GM21619 (cell line): ENCODE measurements at regions not wholly inside any gene's neighbourhood (a gene's known extent, or its start where the extent isn't known, plus 50 kb on each side); places are given as distances from the start of the nearest gene placed in this dataset.
A peak's percentile ranks its signal among the peaks of the same experiment; 100 is the strongest.
"Not testable (repeated sequence)": the region's sequence is repeated elsewhere in the genome, so short reads cannot be mapped to it uniquely, and the experiment has no call there.

Source experiments
- ATAC-seq: cut with Tn5 transposase; IDR thresholded peaks from one replicate; pipeline ENCODE4 v1.9.1; 2021; ENCODE audit not compliant: unreplicated experiment

DNA sequence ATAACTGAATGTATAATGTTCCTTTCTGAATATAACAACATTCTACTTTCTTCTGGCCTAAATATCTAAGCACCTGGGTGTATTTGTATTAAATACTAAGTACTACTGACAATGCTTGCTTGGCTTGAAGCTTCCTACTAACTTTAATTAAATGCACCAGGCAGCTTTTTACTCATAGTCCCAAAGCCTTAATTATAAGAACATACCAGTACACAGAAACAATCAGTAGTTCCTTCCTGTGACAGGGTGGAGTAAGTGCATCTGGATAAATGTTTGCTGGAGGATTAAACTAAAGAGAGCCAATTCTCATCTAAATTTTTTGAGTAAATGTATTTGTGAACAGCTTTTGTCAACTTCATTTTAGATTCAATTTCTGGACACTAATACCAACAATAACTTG is 558.6 kb upstream of the SEMA6A start:
- no peak for ATAC-seq

DNA sequence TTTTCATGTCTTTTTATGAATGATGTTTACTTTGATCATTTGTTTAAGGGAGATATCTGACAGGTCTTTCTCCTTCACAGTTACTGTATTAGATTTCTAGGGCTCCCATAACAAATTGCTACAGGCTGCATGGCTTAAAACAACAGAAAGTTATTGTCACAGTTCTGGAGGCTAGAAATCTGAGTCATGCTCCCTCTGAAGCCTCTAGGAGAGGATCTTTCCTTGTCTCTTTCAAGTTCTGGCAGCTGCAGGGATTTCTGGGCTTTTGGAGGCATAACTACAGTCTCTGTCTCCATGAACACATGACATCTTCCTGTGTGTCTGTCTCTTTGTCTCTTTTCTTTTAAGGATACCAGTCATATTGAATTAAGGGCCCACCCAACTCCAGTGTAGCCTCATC is 557.3 kb upstream of the SEMA6A start:
- no peak for ATAC-seq

GRCh38 chr5:117131048-117131679 is 556.5 kb upstream of the SEMA6A start:
- ATAC-seq = peak; percentile 91

DNA sequence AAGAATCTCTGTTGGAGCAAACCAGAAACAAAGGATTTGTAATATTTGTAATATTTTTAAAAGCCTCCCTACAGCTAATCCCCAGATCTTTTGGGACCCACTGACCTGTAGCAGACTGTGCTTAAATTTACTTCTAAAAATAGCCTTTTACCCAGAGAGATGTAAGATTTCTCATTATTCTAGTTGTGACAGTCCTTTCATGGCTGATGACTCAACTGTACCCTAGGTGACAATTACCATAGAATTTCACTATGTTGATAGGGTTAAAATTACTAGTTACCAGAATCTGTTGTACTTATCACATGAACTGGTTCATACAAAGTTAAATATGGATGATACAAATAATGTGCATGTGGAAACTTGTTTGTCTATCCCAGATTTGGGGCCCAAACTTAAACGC is 543.9 kb upstream of the SEMA6A start:
- ATAC-seq = no peak

DNA sequence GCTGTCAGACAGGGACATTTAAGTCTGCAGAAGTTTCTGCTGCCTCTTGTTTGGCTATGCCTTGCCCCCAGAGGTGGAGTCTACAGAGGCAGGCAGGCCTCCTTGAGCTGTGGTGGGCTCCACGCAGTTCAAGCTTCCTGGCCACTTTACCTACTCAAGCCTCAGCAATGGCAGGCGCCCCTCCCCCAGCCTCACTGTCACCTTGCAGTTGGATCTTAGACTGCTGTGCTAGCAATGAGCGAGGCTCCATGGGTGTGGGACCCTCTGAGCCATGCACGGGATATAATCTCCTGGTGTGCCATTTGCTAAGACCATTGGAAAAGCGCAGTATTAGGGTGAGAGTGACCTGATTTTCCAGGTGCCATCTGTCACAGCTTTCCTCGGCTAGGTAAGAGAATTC is 542.7 kb upstream of the SEMA6A start:
- ATAC-seq = not testable (repeated sequence)

DNA sequence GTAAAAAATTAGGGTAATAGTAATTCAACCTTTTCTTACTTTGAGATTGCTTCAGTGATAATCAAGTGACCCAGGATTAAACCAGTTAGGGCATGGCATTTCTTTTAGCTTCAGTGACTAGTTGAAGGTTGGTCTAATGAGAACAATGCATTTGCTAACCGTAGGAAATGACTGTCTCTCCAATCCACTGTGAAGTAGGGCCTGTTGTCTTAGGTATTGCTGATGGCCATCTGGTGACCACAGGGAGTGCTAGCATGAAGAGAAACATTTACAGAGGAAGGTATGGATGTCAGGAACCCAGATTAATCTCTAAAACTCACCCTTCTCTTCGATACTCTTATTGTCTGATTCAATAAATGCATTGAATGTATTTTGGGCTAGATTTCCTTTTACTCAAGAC is 535.9 kb upstream of the SEMA6A start:
- ATAC-seq = no peak

DNA sequence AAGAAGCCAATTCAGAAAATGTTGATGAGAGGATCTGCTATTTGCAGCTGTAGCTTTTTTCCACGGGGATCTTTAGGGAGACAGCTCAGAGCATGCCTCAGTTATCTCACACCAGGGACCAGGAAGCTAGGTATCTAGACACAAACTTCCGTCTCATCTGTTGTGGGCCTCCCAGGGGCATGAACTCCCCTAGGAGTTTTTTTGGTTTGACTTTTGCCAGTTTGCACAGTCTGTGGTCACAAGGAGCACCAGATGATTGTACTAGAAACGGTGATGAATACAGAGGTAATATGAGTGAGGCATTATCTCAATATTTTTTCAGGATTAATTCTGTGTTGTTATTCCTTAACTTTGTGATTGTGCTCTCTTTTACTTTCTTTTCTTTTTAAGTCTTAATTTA is 533.2 kb upstream of the SEMA6A start:
- ATAC-seq = peak; percentile 74

GRCh38 chr5:117103703-117104102 is 529.1 kb upstream of the SEMA6A start:
- no peak for ATAC-seq

DNA sequence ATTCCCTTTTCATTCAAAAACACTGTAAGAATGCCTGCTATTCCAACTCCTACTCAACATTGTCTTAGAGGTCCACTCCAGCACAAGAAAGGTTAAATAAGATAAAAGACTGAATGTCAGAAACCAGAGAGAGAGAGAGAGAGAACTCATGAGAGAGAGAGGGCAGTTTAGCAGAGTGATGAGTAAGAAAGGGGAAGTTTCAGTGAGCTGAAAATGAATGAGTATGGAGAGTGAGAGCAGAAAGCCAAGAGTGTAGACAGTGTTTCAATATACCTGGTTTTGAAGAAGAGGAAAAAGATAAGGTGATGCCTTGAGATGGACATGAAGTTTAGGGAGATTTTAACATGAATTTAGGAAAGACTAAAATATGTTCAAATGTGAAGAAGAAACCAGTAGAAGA is 528.0 kb upstream of the SEMA6A start:
- ATAC-seq = no peak

- no peak for ATAC-seq
Measured at GRCh38 chr5:117100176-117100575, 525.6 kb upstream of the SEMA6A start.

DNA sequence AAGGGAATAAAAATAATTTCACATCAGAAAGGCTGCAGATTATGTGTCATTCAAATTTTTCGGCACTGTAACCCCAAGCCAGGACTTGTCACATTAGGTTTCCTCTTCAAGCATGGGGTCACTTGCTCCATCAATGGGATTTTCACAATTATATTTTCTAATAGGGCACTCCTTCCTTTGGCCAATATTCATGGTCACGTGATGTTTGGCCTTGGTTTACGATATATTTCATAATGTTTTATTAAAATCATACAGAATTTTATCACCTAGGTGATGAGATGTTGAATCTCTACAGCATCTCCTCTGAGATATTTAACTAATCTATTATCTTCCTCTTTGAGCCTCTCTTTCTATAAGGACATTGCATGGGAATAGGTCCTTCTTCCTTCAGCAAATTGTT is 523.5 kb upstream of the SEMA6A start:
- ATAC-seq = no peak

GRCh38 chr5:117095346-117096332 is 521.0 kb upstream of the SEMA6A start:
- no peak for ATAC-seq

GRCh38 chr5:117094114-117094815 is 519.6 kb upstream of the SEMA6A start:
- no peak for ATAC-seq

DNA sequence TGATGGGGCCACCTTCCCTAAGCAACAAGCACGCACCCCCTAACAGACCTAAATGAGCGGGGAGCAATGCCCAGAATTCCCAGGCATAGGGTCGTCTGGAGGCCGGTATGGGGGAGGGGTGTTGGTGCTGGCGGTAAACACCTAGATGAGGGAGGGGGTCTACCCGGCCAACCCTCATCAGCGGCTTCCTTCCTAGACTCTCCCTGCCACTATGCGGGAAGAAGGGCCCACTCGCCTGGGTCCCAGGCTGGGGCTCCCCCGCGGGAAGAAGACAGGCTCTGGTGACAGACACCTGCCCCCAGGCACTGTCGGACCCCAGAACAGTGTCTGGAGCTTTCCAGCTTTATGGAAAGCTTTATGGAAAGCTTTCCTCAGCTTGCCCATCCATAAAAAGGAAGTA is 519.0 kb upstream of the SEMA6A start:
- no peak for ATAC-seq

- ATAC-seq = no peak
Measured at GRCh38 chr5:117089001-117089400, 514.4 kb upstream of the SEMA6A start.

DNA sequence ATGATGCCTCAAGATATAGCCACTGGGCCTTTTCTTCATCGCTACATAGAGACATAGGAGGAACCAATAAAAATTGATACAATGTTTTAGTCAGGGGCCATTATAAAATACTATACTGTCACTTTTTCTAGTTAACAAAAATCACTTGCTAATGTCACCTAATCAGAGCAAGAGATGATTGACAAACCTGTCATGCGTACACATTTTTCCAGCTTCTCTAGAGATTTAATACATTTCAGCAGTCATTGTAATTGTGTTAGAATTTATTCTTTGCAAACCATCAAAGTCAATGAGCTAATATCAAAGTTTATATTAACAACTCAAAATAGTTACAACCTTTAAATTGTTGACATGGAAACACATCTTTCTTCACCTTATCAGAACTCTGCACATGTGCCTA is 513.6 kb upstream of the SEMA6A start:
- no peak for ATAC-seq

DNA sequence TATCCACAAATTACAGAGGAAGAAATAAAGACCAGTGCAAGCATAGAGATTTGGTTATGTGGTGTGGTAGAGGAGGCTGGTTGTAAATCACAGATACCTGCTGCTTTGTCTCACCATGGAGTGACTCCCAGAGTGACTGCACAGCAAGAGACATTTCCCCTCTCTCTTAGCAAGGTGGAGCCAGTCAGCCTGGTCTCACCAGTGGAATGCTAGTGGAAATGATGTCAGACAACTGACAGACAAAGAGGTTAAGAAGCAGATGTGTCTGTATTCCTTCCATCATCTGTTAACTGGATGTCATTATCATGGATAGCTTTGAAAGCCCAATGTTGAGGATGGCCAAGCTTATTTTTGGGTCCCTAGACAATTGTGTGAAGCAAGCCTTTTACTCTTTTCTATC is 509.4 kb upstream of the SEMA6A start:
- ATAC-seq = no peak

DNA sequence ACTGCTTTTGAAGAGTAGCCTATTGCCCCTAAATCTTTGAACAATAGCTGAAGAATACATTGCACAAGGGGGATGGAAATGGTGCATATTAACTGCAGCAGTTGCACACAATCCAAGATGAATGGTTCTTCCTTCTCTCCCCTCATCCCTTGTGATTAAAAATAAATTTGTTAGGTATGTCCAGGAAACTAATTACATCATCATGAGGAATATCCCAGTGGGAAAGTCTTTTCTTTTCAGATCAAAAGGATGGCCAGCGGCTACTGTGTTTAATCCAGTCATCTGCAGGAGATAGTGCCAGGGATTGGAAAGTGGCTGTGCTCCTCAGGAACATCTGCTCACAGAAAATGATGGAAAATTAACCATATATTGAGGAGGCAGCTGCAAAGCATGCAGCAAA is 508.4 kb upstream of the SEMA6A start:
- ATAC-seq = no peak

GRCh38 chr5:117077142-117077541 is 502.5 kb upstream of the SEMA6A start:
- ATAC-seq = no peak

DNA sequence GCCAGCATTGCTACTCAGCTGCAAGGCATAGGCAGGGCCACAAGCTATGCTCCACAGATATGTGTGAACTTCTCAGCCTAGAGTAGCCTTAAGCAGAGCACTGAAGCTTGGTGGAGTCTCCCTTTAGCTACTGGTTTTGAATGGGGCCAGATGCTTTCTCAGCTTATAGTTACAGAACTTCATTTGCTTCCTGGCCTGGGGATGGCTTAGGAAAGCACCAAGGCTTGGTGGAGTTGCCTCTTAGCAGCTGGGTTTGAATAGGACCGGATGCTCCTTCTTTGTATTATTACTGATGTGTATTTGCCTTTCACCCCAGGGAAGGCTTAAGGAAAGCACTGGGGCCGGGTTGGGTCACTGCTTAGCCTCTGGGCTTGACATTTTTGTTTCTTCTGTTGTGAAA is 497.8 kb upstream of the SEMA6A start:
- no peak for ATAC-seq

DNA sequence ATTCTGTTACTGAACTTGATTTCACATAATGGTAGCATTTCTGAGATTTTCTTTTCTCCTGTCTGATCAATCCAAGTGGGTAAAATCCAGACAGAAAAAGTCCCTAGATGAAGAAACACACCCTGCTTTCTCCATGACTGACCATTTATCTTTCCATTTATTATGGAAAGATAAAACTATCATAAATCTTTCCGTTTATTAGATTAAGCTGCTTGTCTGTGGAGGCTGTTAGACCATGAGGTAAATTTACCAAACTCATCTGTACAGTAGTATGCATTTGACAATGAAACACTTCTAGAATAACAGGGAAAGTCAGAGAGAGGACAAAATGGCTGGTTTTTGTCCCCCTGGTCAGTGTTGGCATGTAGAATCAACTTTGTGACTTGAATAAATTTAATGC is 491.2 kb upstream of the SEMA6A start:
- no peak for ATAC-seq

DNA sequence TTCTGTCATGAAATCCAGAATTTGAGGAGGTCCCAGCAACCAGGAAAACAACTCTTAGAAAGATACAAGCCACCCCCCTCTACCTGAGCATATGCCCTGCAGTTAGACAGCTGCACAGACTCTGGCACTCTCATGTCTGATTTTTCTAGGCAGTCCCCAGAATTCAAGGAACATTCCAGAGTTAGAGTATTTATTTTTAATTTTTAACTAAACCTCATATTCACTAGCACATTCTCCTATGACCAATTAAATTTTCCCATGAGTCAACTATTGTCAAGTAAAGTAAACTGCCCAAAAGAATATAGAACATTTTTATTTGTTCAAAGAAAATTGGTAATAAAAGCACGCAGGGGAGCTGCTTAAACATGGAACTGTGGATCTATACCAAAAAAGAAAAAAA is 490.5 kb upstream of the SEMA6A start:
- no peak for ATAC-seq
